GM23338 (cell line): ENCODE measurements at regions not wholly inside any gene's neighbourhood (a gene's known extent, or its start where the extent isn't known, plus 50 kb on each side); places are given as distances from the start of the nearest gene placed in this dataset.

Experiments used
- CTCF ChIP-seq, 2 experiments: fragments of 200-600 bp in 1 of 2; sonication (generic) in 1 of 2; conservative IDR thresholded peaks; 2 replicates each; pipeline versions ENCODE4 v1.5.1 to v1.6.1; 2016 to 2017; ENCODE audit warnings: antibody characterized with exemption in 2 of 2, low read depth in 2 of 2, mild to moderate bottlenecking in 2 of 2, moderate library complexity in 1 of 2
- ETS1 ChIP-seq: IDR thresholded peaks from 2 replicates; pipeline ENCODE4 v1.6.1; 2016; ENCODE audit warnings: antibody characterized with exemption
- EZH2 ChIP-seq: fragments of 200-600 bp; sonication (generic); IDR thresholded peaks from one replicate; pipeline ENCODE4 v1.8.0; 2017; ENCODE audit warnings: antibody characterized with exemption, mild to moderate bottlenecking, low read depth; ENCODE audit not compliant: unreplicated experiment
- JUNB ChIP-seq: IDR thresholded peaks from one replicate; pipeline ENCODE4 v1.6.1; 2016; ENCODE audit warnings: antibody characterized with exemption; ENCODE audit not compliant: unreplicated experiment
- POLR2AphosphoS5 ChIP-seq: IDR thresholded peaks from 2 replicates; pipeline ENCODE4 v1.6.1; 2016; ENCODE audit warnings: antibody characterized with exemption, low read depth
- STAT1 ChIP-seq: IDR thresholded peaks from one replicate; pipeline ENCODE4 v1.6.1; 2016; ENCODE audit warnings: antibody characterized with exemption; ENCODE audit not compliant: unreplicated experiment

DNA sequence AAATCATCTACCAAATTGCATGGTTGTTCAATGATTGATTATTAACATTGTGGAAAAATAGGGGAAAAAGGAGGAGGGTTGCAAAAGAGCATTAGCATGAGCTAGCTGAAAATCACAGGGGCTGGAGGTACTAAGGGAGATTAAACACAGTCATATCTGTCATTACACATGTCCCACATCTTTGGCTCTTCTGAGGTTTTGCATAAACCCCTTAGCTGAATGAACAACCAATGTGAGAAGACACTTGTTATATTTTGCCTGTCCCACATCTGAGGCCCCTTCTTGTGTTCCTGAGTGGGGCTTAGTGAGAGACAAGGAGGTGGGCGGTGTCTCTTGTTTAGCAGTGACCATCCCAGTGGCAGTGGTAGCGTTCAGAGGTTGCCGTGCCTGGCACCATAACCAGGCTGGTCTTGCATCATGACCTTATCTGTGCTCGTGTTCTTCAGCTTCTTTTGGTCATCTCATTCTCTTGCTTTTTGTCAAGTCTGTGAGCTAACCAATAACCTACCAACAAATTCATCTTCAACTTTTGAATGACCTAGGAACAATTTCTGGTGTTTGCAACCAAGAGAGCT lies 95.6 kb downstream of the MID1IP1 start:
- TF ChIP-seq CTCF (conservative IDR thresholded peaks at IDR 0.05; ENCODE audit: low read depth in 2 of 2) (no peak), EZH2 (no peak), STAT1 (no peak), ETS1 (no peak), POLR2AphosphoS5 (no peak), JUNB (no peak)
